ENCODE measurements at regions not wholly inside any gene's neighbourhood (a gene's known extent, or its start where the extent isn't known, plus 50 kb on each side); places are given as distances from the start of the nearest gene placed in this dataset.

DNA sequence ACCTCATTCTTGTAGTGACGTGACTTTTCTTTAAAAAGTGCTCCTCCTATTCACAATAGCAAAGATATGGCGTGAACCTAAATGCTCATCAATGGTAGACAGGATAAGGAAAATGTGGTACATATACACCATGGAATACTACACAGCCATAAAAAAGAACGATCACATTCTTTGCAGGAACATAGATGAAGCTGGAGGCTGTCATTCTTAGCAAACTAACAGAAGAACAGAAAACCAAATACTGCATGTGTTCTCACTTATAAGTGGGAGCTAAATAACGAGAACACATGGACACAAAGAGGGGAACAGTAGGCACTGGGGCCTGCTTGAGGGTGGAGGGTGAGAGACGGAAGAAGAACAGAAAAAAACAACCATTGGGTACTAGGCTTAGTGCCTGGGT lies 59.9 kb upstream of the FGFR2 start:
- H3K4me3 ChIP-seq: no peak overlapping the region
- peaks cover 13% of the 10 kb centered on the region; the same call in 2 of the 3 replicates for H3K4me1 Mint-ChIP-seq
- no peaks in the 10 kb centered on the region for H3K4me1 ChIP-seq (ENCODE audit: insufficient read depth)
- no peaks in the 10 kb centered on the region for H3K36me3 ChIP-seq (ENCODE audit: insufficient read depth)
- no peaks in the 10 kb centered on the region for H3K27me3 ChIP-seq (ENCODE audit: insufficient read depth)
- H3K79me2 ChIP-seq (replicated peaks; ENCODE audit: insufficient read depth): no peaks in the 10 kb centered on the region
- H3K9me2 ChIP-seq (ENCODE audit: insufficient read depth): no peaks in the 10 kb centered on the region
- no peak overlapping the region for H3K4me3 Mint-ChIP-seq
- H4K20me1 ChIP-seq (replicated peaks; ENCODE audit: insufficient read depth): no peaks in the 10 kb centered on the region
- DNase-seq (ENCODE audit: low spot score): no peak
- H3K27me3 Mint-ChIP-seq (ENCODE audit: insufficient read depth, low read depth, poor library complexity): peaks cover 6% of the 10 kb centered on the region
- no peak overlapping the region for H3K4me2 ChIP-seq
- H3K36me3 Mint-ChIP-seq (ENCODE audit: low read depth): no peaks in the 10 kb centered on the region
- no peak overlapping the region for H3K27ac Mint-ChIP-seq
- H2AFZ ChIP-seq: no peak overlapping the region
- H3K27ac ChIP-seq (ENCODE audit: low read depth): no peak overlapping the region
- no peak for ATAC-seq
- H3K9me3 Mint-ChIP-seq: no peaks in the 10 kb centered on the region; the same call in 2 of the 3 replicates
- no peak for TF ChIP-seq JUNB (IDR thresholded peaks at IDR 0.05; ENCODE audit: unreplicated experiment)
- no peak for TF ChIP-seq EZH2 (IDR thresholded peaks at IDR 0.05; ENCODE audit: low read depth, unreplicated experiment)
- TF ChIP-seq, protein P1, sequence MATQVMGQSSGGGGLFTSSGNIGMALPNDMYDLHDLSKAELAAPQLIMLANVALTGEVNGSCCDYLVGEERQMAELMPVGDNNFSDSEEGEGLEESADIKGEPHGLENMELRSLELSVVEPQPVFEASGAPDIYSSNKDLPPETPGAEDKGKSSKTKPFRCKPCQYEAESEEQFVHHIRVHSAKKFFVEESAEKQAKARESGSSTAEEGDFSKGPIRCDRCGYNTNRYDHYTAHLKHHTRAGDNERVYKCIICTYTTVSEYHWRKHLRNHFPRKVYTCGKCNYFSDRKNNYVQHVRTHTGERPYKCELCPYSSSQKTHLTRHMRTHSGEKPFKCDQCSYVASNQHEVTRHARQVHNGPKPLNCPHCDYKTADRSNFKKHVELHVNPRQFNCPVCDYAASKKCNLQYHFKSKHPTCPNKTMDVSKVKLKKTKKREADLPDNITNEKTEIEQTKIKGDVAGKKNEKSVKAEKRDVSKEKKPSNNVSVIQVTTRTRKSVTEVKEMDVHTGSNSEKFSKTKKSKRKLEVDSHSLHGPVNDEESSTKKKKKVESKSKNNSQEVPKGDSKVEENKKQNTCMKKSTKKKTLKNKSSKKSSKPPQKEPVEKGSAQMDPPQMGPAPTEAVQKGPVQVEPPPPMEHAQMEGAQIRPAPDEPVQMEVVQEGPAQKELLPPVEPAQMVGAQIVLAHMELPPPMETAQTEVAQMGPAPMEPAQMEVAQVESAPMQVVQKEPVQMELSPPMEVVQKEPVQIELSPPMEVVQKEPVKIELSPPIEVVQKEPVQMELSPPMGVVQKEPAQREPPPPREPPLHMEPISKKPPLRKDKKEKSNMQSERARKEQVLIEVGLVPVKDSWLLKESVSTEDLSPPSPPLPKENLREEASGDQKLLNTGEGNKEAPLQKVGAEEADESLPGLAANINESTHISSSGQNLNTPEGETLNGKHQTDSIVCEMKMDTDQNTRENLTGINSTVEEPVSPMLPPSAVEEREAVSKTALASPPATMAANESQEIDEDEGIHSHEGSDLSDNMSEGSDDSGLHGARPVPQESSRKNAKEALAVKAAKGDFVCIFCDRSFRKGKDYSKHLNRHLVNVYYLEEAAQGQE (IDR thresholded peaks at IDR 0.05; ENCODE audit: unreplicated experiment): no peak
- TF ChIP-seq ZNF331 (CRISPR knock-in tag; IDR thresholded peaks at IDR 0.05; ENCODE audit: low read depth): no peak
- TF ChIP-seq EZH2phosphoT487 (IDR thresholded peaks at IDR 0.05; ENCODE audit: unreplicated experiment): no peak
- TF ChIP-seq, protein P2, sequence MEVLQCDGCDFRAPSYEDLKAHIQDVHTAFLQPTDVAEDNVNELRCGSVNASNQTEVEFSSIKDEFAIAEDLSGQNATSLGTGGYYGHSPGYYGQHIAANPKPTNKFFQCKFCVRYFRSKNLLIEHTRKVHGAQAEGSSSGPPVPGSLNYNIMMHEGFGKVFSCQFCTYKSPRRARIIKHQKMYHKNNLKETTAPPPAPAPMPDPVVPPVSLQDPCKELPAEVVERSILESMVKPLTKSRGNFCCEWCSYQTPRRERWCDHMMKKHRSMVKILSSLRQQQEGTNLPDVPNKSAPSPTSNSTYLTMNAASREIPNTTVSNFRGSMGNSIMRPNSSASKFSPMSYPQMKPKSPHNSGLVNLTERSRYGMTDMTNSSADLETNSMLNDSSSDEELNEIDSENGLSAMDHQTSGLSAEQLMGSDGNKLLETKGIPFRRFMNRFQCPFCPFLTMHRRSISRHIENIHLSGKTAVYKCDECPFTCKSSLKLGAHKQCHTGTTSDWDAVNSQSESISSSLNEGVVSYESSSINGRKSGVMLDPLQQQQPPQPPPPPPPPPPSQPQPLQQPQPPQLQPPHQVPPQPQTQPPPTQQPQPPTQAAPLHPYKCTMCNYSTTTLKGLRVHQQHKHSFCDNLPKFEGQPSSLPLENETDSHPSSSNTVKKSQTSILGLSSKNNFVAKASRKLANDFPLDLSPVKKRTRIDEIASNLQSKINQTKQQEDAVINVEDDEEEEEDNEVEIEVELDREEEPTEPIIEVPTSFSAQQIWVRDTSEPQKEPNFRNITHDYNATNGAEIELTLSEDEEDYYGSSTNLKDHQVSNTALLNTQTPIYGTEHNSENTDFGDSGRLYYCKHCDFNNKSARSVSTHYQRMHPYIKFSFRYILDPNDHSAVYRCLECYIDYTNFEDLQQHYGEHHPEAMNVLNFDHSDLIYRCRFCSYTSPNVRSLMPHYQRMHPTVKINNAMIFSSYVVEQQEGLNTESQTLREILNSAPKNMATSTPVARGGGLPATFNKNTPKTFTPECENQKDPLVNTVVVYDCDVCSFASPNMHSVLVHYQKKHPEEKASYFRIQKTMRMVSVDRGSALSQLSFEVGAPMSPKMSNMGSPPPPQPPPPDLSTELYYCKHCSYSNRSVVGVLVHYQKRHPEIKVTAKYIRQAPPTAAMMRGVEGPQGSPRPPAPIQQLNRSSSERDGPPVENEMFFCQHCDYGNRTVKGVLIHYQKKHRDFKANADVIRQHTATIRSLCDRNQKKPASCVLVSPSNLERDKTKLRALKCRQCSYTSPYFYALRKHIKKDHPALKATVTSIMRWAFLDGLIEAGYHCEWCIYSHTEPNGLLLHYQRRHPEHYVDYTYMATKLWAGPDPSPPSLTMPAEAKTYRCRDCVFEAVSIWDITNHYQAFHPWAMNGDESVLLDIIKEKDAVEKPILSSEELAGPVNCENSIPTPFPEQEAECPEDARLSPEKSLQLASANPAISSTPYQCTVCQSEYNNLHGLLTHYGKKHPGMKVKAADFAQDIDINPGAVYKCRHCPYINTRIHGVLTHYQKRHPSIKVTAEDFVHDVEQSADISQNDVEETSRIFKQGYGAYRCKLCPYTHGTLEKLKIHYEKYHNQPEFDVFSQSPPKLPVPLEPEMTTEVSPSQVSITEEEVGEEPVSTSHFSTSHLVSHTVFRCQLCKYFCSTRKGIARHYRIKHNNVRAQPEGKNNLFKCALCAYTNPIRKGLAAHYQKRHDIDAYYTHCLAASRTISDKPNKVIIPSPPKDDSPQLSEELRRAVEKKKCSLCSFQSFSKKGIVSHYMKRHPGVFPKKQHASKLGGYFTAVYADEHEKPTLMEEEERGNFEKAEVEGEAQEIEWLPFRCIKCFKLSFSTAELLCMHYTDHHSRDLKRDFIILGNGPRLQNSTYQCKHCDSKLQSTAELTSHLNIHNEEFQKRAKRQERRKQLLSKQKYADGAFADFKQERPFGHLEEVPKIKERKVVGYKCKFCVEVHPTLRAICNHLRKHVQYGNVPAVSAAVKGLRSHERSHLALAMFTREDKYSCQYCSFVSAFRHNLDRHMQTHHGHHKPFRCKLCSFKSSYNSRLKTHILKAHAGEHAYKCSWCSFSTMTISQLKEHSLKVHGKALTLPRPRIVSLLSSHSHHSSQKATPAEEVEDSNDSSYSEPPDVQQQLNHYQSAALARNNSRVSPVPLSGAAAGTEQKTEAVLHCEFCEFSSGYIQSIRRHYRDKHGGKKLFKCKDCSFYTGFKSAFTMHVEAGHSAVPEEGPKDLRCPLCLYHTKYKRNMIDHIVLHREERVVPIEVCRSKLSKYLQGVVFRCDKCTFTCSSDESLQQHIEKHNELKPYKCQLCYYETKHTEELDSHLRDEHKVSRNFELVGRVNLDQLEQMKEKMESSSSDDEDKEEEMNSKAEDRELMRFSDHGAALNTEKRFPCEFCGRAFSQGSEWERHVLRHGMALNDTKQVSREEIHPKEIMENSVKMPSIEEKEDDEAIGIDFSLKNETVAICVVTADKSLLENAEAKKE (CRISPR knock-in tag; IDR thresholded peaks at IDR 0.05): no peak
- no peak for TF ChIP-seq NANOG (IDR thresholded peaks at IDR 0.05; ENCODE audit: borderline replicate concordance)
- no peak for TF ChIP-seq ZNF114 (CRISPR knock-in tag; IDR thresholded peaks at IDR 0.05)
- TF ChIP-seq, protein P3, sequence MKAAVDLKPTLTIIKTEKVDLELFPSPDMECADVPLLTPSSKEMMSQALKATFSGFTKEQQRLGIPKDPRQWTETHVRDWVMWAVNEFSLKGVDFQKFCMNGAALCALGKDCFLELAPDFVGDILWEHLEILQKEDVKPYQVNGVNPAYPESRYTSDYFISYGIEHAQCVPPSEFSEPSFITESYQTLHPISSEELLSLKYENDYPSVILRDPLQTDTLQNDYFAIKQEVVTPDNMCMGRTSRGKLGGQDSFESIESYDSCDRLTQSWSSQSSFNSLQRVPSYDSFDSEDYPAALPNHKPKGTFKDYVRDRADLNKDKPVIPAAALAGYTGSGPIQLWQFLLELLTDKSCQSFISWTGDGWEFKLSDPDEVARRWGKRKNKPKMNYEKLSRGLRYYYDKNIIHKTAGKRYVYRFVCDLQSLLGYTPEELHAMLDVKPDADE (IDR thresholded peaks at IDR 0.05): no peak
- TF ChIP-seq, protein P4, sequence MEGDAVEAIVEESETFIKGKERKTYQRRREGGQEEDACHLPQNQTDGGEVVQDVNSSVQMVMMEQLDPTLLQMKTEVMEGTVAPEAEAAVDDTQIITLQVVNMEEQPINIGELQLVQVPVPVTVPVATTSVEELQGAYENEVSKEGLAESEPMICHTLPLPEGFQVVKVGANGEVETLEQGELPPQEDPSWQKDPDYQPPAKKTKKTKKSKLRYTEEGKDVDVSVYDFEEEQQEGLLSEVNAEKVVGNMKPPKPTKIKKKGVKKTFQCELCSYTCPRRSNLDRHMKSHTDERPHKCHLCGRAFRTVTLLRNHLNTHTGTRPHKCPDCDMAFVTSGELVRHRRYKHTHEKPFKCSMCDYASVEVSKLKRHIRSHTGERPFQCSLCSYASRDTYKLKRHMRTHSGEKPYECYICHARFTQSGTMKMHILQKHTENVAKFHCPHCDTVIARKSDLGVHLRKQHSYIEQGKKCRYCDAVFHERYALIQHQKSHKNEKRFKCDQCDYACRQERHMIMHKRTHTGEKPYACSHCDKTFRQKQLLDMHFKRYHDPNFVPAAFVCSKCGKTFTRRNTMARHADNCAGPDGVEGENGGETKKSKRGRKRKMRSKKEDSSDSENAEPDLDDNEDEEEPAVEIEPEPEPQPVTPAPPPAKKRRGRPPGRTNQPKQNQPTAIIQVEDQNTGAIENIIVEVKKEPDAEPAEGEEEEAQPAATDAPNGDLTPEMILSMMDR (conservative IDR thresholded peaks at IDR 0.05; ENCODE audit: low read depth in 2 of 2): no peak
- no peak for TF ChIP-seq STAT1 (IDR thresholded peaks at IDR 0.05; ENCODE audit: unreplicated experiment)
- TF ChIP-seq POLR2AphosphoS5 (IDR thresholded peaks at IDR 0.05; ENCODE audit: low read depth): no peak
- TF ChIP-seq CREB1 (CRISPR knock-in tag; IDR thresholded peaks at IDR 0.05; ENCODE audit: low read depth): no peak
- H3F3A ChIP-seq (replicated peaks; ENCODE audit: low read depth): no peaks in the 10 kb centered on the region

All from GM23338 (cell line).